IPS-20b (cell line): ENCODE measurements at regions not wholly inside any gene's neighbourhood (a gene's known extent, or its start where the extent isn't known, plus 50 kb on each side); places are given as distances from the start of the nearest gene placed in this dataset.

ENCODE experiments used
- H3K27ac ChIP-seq: one replicate; pipeline ENCODE4 v1.5.1; 2013; ENCODE audit warnings: low read length
- H3K27me3 ChIP-seq: 2 replicates; pipeline ENCODE4 v1.6.1; 2013; ENCODE audit warnings: mild to moderate bottlenecking, low read length, inconsistent platforms; ENCODE audit not compliant: insufficient read depth
- H3K36me3 ChIP-seq: 2 replicates; pipeline ENCODE4 v1.6.1; 2013; ENCODE audit warnings: low read depth, mild to moderate bottlenecking, inconsistent platforms, low read length, moderate library complexity; ENCODE audit not compliant: insufficient read depth
- H3K4me1 ChIP-seq: 2 replicates; pipeline ENCODE4 v1.6.1; 2013; ENCODE audit warnings: mild to moderate bottlenecking, control low read depth, inconsistent platforms, low read length, moderate library complexity; ENCODE audit not compliant: insufficient read depth
- H3K4me3 ChIP-seq: 2 replicates; pipeline ENCODE4 v1.5.1; 2013; ENCODE audit warnings: mild to moderate bottlenecking, low read length, inconsistent platforms
- H3K9ac ChIP-seq: 2 replicates; pipeline ENCODE4 v1.6.1; 2013; ENCODE audit warnings: low read depth, mild to moderate bottlenecking, inconsistent platforms, low read length, moderate library complexity
- H3K9me3 ChIP-seq: 2 replicates; pipeline ENCODE4 v1.6.1; 2013; ENCODE audit warnings: mild to moderate bottlenecking, low read depth, low read length, inconsistent platforms; ENCODE audit not compliant: insufficient read depth

DNA sequence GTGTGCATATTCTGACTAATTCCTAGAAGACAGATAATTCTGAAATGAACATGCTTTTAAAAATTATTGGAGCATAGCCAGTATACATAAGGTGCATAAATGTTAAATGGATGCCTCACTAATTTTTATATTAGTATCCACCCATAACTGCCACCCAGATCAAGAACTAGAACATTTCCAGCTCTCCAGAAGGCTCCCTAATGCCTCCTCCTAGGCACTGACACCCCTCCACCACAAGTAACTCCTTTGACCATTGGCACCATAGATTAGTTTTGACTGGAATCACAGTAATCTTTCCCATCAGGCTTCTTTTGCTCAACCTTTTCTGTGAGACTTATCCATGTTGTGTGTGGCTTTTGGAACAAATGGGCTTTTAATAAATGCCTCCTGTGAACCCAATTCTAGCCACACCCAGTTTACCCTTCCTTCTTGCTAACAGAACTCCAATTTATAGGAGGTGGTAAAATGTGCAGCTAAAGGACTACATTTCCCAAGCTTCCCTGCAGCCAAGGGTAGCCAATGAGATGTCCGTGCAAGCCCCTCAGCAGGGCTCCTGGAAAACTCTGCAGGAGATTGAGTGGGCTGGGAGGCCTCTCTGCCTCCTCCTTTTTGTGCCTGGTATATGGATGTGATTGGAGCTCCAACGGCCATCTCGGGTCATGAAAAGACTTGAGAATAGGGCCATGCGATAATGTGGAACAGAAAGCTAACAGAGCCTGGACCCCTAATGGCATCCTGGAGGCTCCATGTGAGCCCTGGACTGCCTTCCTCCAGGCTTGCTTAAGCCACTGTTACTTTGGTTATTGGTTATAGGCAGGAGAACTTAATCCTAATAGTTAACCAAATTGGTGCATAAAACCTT lies 322.6 kb upstream of the TLE3 start:
- Histone ChIP-seq H3K27me3 (peaks cover 3% of the 10 kb centered on the region; the same call in 1 of the 2 replicates), H3K4me1 (no peaks in the 10 kb centered on the region; the same call in 1 of the 2 replicates), H3K9me3 (no peaks in the 10 kb centered on the region)

GRCh38 chr15:70418943-70419342 lies 321.2 kb upstream of the TLE3 start:
- no peaks in the 10 kb centered on the region; the same call in 1 of the 2 replicates for H3K4me1 ChIP-seq
- peaks cover 3% of the 10 kb centered on the region; the same call in 1 of the 2 replicates for H3K27me3 ChIP-seq
- H3K4me3 ChIP-seq, result no peak overlapping the region
- H3K36me3 ChIP-seq, result no peaks in the 10 kb centered on the region
- no peaks in the 10 kb centered on the region for H3K9me3 ChIP-seq
- no peak overlapping the region for H3K9ac ChIP-seq
- no peak overlapping the region for H3K27ac ChIP-seq

More for the DNA sequence above, 322.6 kb upstream of the TLE3 start:
- Histone ChIP-seq H3K9ac (no peak overlapping the region), H3K36me3 (no peaks in the 10 kb centered on the region), H3K27ac (no peak overlapping the region), H3K4me3 (no peak overlapping the region)

DNA sequence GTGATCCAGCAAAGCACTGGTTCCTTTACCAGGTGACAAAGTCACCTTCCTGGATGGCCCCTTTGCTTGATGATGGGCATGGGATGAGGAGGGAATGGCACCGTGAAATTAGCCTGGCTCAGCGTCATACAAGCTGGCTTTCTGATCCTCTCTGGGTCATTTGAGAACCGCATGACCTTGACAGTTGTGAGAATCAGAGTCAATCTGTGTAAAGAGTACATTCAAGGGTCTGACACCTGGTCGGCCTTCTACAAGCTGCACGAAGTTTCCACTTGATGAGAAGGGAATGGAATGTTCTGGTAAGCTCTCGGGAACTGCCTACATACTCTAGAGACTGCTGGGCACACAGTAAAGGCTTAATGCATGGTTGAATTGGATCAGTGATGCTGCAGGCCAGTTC lies 319.8 kb upstream of the TLE3 start:
- Histone ChIP-seq H3K9me3 (no peaks in the 10 kb centered on the region), H3K27me3 (peaks cover 3% of the 10 kb centered on the region; the same call in 1 of the 2 replicates), H3K4me1 (no peaks in the 10 kb centered on the region; the same call in 1 of the 2 replicates), H3K36me3 (no peaks in the 10 kb centered on the region), H3K27ac (no peak overlapping the region), H3K9ac (no peak overlapping the region), H3K4me3 (no peak overlapping the region)

- Histone ChIP-seq H3K27ac (no peak overlapping the region), H3K9me3 (no peaks in the 10 kb centered on the region), H3K9ac (no peak overlapping the region), H3K4me1 (no peaks in the 10 kb centered on the region; the same call in 1 of the 2 replicates), H3K27me3 (peaks cover 3% of the 10 kb centered on the region; the same call in 1 of the 2 replicates), H3K4me3 (no peak overlapping the region), H3K36me3 (no peaks in the 10 kb centered on the region)
These were observed 319.1 kb upstream of the TLE3 start for GRCh38 chr15:70416829-70417228.

DNA sequence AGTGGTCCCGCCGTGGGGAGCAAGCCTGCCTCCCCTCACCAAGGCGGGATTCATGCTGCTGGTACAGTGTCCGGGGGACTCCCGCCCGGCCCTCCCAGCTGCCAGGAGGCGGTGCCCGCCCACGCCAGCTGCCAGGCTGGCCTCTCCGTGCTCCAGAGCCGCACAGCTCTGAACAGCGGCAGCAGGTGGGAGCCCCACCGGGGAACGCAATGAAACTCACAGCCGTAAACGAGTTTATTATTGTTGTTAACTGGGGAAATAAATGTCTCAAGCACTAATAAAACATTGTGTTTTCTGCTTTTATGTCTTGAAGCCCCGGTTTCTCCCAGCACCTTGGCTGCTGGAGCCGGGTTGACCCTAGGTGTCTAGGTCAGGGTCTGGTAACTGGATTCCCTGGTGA lies 317.7 kb upstream of the TLE3 start:
- Histone ChIP-seq H3K4me1 (no peaks in the 10 kb centered on the region), H3K27me3 (peaks cover 3% of the 10 kb centered on the region; the same call in 1 of the 2 replicates), H3K27ac (no peak overlapping the region), H3K36me3 (no peaks in the 10 kb centered on the region), H3K9me3 (no peaks in the 10 kb centered on the region), H3K4me3 (no peak overlapping the region), H3K9ac (no peak overlapping the region)

- Histone ChIP-seq H3K4me1 (no peaks in the 10 kb centered on the region), H3K9ac (no peak overlapping the region), H3K36me3 (no peaks in the 10 kb centered on the region), H3K4me3 (no peak overlapping the region), H3K27ac (no peak overlapping the region), H3K9me3 (no peaks in the 10 kb centered on the region), H3K27me3 (peaks cover 3% of the 10 kb centered on the region; the same call in 1 of the 2 replicates)
These were observed 316.9 kb upstream of the TLE3 start for GRCh38 chr15:70414626-70415025.

DNA sequence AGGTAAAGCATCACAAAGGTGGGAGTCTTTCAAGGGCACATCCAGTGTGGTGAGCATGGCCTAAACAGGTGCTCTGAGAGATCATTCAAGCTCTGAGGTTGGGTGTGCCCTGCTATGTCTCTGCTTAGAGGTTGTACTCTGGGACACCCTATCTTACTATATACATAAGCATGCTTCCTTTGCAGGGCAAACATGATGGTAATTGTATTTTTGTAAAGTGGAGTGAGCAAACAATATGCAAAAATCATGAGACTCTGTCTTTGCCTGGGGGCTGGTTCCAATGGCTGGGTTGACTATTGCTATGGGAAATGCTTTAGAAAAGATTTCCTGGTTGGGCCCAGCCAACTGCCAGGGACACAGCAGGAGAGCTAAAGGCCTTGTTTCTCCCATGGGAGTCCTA lies 315.1 kb upstream of the TLE3 start:
- Histone ChIP-seq H3K4me3 (no peak overlapping the region), H3K9ac (no peak overlapping the region), H3K27me3 (peaks cover 3% of the 10 kb centered on the region; the same call in 1 of the 2 replicates), H3K4me1 (no peaks in the 10 kb centered on the region), H3K27ac (no peak overlapping the region), H3K9me3 (peaks cover 4% of the 10 kb centered on the region), H3K36me3 (no peaks in the 10 kb centered on the region)

DNA sequence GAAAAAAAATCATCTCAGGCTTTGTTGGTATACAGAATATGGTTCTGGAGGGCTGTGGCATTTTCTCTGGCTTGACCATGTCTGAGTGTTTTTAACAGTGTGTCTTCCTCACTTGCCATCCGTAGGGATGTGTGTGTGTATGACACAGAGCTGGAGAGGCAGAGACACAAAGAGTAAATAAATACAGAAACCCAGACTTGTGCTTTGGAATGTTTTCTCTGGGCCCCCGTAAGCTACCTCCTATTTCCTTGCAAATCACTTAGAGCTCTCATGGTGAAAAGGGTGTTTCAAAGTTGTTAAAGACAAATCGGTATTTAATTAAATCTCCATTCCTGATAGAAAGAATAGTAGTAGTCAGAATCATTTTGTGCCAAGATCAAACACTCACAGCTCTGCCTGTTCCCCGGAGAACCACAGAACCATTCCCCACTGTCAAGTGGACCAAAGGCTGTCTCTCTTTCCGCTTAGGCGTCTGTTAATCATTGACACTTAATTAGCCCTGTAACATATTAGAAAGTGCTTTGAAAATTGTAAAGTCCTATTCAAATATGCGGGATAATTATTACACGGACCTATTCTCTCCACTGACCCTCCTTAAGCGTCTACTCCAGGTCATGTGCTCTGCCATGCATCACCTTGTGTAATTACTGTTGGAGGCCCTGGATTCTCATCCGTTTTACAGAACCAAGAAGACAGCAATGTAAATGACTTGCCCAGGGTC lies 313.6 kb upstream of the TLE3 start:
- Histone ChIP-seq H3K9ac (no peak overlapping the region), H3K9me3 (peaks cover 6% of the 10 kb centered on the region), H3K4me1 (peaks cover 4% of the 10 kb centered on the region), H3K27me3 (no peaks in the 10 kb centered on the region), H3K36me3 (no peaks in the 10 kb centered on the region), H3K4me3 (no peak overlapping the region), H3K27ac (no peak overlapping the region)

DNA sequence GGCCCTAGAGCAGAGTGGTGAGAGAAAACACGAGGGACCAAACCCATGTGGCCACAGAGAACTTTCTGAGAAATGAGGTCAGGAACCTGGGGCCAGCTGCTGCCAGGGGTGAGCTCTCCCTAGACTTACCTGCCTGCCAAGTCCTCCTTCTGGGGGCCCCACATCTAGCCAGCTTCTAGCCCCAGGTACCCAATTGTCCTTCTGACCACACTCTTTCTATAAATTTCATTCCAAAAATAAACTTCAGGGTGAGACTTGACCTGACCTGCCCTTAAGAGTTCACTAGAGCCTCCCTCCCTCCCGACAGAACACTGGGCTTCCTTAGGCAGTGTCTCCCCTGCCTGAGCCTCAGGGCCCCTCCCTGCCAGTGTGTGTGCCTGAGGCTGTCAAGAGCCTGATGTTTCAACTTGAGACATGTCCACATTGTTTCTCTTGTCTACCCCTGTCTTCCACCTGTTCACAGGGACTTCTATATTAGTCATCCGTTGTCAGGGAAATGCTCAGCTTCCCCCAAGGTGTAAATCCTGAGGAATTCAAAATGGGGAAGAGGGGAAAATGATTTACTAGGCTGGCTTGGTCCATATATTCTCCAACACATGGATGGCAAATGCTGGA lies 312.8 kb upstream of the TLE3 start:
- H3K27ac ChIP-seq, result no peak overlapping the region
- no peaks in the 10 kb centered on the region for H3K36me3 ChIP-seq
- H3K4me1 ChIP-seq, result peaks cover 4% of the 10 kb centered on the region
- H3K9me3 ChIP-seq, result peaks cover 6% of the 10 kb centered on the region
- H3K4me3 ChIP-seq, result no peak overlapping the region
- no peaks in the 10 kb centered on the region for H3K27me3 ChIP-seq
- H3K9ac ChIP-seq, result no peak overlapping the region

- no peak overlapping the region for H3K27ac ChIP-seq
- no peak overlapping the region for H3K9ac ChIP-seq
- no peaks in the 10 kb centered on the region for H3K27me3 ChIP-seq
- H3K36me3 ChIP-seq, result no peaks in the 10 kb centered on the region
- peaks cover 6% of the 10 kb centered on the region for H3K9me3 ChIP-seq
- H3K4me1 ChIP-seq, result peaks cover 4% of the 10 kb centered on the region
- no peak overlapping the region for H3K4me3 ChIP-seq
These were observed 311.7 kb upstream of the TLE3 start for GRCh38 chr15:70409388-70409787.

GRCh38 chr15:70407955-70408354 lies 310.2 kb upstream of the TLE3 start:
- H3K4me1 ChIP-seq, result peaks cover 4% of the 10 kb centered on the region
- peaks cover 6% of the 10 kb centered on the region for H3K9me3 ChIP-seq
- no peak overlapping the region for H3K4me3 ChIP-seq
- H3K36me3 ChIP-seq, result no peaks in the 10 kb centered on the region
- H3K9ac ChIP-seq, result no peak overlapping the region
- H3K27me3 ChIP-seq, result no peaks in the 10 kb centered on the region
- H3K27ac ChIP-seq, result no peak overlapping the region
